ENCODE measurements at regions not wholly inside any gene's neighbourhood (a gene's known extent, or its start where the extent isn't known, plus 50 kb on each side); places are given as distances from the start of the nearest gene placed in this dataset.

GRCh38 chr5:28877050-28877449 is 1838.7 kb upstream of the CDH9 start:
- DNase-seq (ENCODE audit: low read depth, low spot score) (no peak), FAIRE-seq (no peak)
- Histone ChIP-seq H3K9ac (replicated peaks; ENCODE audit: extremely low read depth, insufficient read depth, low read length) (no peak overlapping the region), H3K9me1 (replicated peaks; ENCODE audit: control insufficient read depth, extremely low read depth, insufficient read depth, low read length) (no peaks in the 10 kb centered on the region), H3K4me1 (ENCODE audit: control insufficient read depth, extremely low read depth, insufficient read depth, low read length) (no peaks in the 10 kb centered on the region), H2AFZ (ENCODE audit: low read depth, low read length) (no peak overlapping the region), H4K20me1 (replicated peaks; ENCODE audit: control insufficient read depth, extremely low read depth, insufficient read depth, low read length) (no peaks in the 10 kb centered on the region), H3K79me2 (ENCODE audit: control insufficient read depth, insufficient read depth, low read length) (no peaks in the 10 kb centered on the region), H3K4me2 (ENCODE audit: insufficient read depth, low read length) (no peak overlapping the region), H3K4me3 (replicated peaks in 1 of 3; ENCODE audit: insufficient read depth in 1 of 3, low read depth in 1 of 3, low read length in 3 of 3) (no peak overlapping the region), H3K27ac (ENCODE audit: insufficient read depth, low read depth, low read length) (no peak overlapping the region), H3K9me3 (replicated peaks; ENCODE audit: control insufficient read depth, insufficient read depth, low read length) (no peaks in the 10 kb centered on the region), H3K36me3 (ENCODE audit: control insufficient read depth in 2 of 2, extremely low read depth in 1 of 2, insufficient read depth in 2 of 2, low read length in 2 of 2) (no peaks in the 10 kb centered on the region), H3K27me3 (ENCODE audit: control insufficient read depth in 2 of 2, insufficient read depth in 2 of 2, low read length in 2 of 2) (no peaks in the 10 kb centered on the region)
- TF ChIP-seq FOS (IDR thresholded peaks at IDR 0.05; ENCODE audit: borderline replicate concordance, insufficient read depth, low read length) (no peak), GATA2 (IDR thresholded peaks at IDR 0.05; ENCODE audit: insufficient read depth, insufficient read length, low read depth, low read length) (no peak), MAX (IDR thresholded peaks at IDR 0.05; ENCODE audit: insufficient read depth, insufficient read length) (no peak), EZH2 (IDR thresholded peaks at IDR 0.05; ENCODE audit: borderline replicate concordance, low read depth, low read length, severe bottlenecking) (no peak), MYC (IDR thresholded peaks at IDR 0.05; ENCODE audit: low read depth, low read length) (no peak), JUN (IDR thresholded peaks at IDR 0.05; ENCODE audit: borderline replicate concordance, insufficient read depth, insufficient read length, low read depth) (no peak), CTCF (IDR thresholded peaks at IDR 0.05; ENCODE audit: extremely low read depth in 1 of 2, insufficient read depth in 1 of 2, low read depth in 1 of 2, low read length in 2 of 2) (no peak), POLR2A (IDR thresholded peaks at IDR 0.05; ENCODE audit: low read depth, low read length) (no peak), POLR2AphosphoS5 (IDR thresholded peaks at IDR 0.05; ENCODE audit: insufficient read depth, low read depth, low read length) (no peak)
- intact Hi-C loops (cut with micrococcal nuclease): no loop called here
- CTCF ChIA-PET: no interaction called here
- dilution Hi-C loops (cut with MboI; ENCODE audit: extremely low pct_ligation_motif_present, low sequenced_read_pairs): no loop called here
- POLR2A ChIA-PET: no interaction called here
- BruUV-seq (replicated peaks): no TSS peak

All from endothelial cell of umbilical vein (primary cell).